ENCODE measurements at regions not wholly inside any gene's neighbourhood (a gene's known extent, or its start where the extent isn't known, plus 50 kb on each side); places are given as distances from the start of the nearest gene placed in this dataset.
A peak's percentile ranks its signal among the peaks of the same experiment; 100 is the strongest.
"Not testable (repeated sequence)": the region's sequence is repeated elsewhere in the genome, so short reads cannot be mapped to it uniquely, and the experiment has no call there.

DNA sequence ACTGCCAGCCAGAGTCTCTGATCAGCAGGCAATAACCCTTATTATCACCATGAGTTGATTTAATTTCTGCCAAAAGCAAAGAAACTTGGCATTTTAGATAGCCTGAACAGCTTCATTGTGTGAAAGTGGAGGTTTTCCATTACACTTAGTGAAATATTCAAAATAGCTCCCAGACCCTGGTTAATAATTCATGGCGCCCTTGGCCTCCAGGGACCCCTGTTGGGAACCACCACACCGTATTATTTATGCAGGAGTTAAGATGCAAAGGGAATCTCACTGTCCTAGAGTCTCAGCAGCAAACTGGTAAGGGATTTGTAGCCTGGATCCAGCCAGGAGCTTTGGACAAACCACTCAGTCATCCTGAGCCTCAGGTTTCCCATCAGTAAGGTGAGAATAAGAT, 110.0 kb upstream of the PABPC3 start:
- H3K4me3 ChIP-seq (ENCODE audit: low read depth, low read length), result no peak overlapping the region
- in situ Hi-C loops (cut with HindIII; ENCODE audit: low sequenced_read_pairs), result no loop called here
- DNase-seq (ENCODE audit: low read depth, low spot score), result no peak
- TF ChIP-seq, protein P1, sequence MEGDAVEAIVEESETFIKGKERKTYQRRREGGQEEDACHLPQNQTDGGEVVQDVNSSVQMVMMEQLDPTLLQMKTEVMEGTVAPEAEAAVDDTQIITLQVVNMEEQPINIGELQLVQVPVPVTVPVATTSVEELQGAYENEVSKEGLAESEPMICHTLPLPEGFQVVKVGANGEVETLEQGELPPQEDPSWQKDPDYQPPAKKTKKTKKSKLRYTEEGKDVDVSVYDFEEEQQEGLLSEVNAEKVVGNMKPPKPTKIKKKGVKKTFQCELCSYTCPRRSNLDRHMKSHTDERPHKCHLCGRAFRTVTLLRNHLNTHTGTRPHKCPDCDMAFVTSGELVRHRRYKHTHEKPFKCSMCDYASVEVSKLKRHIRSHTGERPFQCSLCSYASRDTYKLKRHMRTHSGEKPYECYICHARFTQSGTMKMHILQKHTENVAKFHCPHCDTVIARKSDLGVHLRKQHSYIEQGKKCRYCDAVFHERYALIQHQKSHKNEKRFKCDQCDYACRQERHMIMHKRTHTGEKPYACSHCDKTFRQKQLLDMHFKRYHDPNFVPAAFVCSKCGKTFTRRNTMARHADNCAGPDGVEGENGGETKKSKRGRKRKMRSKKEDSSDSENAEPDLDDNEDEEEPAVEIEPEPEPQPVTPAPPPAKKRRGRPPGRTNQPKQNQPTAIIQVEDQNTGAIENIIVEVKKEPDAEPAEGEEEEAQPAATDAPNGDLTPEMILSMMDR (IDR thresholded peaks at IDR 0.05; ENCODE audit: low read depth, low read length), result no peak

DNA sequence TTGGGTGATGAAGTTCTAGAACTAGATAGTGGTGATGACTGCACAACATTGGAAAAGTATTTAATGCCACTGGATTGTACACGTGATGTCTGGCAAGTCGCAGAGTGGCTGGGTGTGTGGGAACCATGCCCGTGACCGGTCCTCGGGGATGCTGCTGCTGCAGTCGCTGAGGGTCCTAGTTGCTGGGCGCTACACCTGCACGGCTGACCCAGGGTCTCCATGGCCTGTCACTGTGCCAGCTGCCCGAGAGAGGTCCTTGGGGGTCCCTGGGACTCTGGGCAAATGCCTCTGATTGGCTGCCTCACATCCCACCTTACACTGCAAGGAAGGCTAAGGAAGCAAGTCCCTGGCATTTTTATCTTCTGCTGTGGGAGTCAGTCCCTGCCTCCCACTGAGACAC, 109.1 kb upstream of the PABPC3 start:
- in situ Hi-C loops (cut with HindIII; ENCODE audit: low sequenced_read_pairs), result no loop called here
- DNase-seq (ENCODE audit: low read depth, low spot score), result no peak
- TF ChIP-seq, protein P1 (IDR thresholded peaks at IDR 0.05; ENCODE audit: low read depth, low read length), result no peak
- no peak overlapping the region for H3K4me3 ChIP-seq (ENCODE audit: low read depth, low read length)

DNA sequence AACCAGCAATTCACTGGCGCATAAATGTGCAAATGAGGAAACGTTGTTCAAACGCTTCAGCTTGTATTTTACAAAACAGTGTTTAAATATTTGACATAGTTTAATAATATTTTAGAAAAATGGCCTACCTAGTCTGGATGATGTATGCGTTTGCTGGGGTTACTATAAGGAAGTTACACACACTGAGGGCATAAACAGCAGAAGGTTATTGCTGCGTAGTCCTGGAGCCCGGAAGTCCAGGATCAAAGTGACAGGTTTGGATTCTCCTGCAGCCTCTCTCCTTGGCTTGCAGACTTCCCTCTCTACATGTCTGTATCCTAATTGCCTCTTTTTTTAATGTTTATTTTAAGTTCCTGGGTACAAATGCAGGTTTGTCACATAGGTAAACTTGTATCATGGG, 106.0 kb upstream of the PABPC3 start:
- DNase-seq (ENCODE audit: low read depth, low spot score); H3K4me3 ChIP-seq (ENCODE audit: low read depth, low read length); in situ Hi-C loops (cut with HindIII; ENCODE audit: low sequenced_read_pairs): not testable (repeated sequence)

DNA sequence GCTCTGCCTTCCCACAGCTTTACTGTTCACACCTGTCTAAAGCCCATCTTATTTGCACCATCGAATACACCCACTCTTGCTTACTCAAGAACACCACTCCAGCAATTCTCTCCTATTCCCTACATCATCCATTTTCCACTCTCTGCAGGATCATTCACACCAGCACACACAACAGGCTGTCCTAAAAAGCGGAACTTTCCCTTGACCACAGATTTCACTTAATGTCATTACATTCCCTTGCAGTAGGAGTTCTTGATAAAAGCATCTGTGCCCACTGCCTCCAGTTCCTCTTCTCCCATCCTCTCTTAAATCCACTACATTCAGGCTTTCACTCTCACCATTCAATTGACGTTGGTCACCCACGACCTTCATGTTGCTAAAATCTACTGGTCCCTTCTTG, 103.0 kb upstream of the PABPC3 start:
- DNase-seq (ENCODE audit: low read depth, low spot score); in situ Hi-C loops (cut with HindIII; ENCODE audit: low sequenced_read_pairs); H3K4me3 ChIP-seq (ENCODE audit: low read depth, low read length): not testable (repeated sequence)

DNA sequence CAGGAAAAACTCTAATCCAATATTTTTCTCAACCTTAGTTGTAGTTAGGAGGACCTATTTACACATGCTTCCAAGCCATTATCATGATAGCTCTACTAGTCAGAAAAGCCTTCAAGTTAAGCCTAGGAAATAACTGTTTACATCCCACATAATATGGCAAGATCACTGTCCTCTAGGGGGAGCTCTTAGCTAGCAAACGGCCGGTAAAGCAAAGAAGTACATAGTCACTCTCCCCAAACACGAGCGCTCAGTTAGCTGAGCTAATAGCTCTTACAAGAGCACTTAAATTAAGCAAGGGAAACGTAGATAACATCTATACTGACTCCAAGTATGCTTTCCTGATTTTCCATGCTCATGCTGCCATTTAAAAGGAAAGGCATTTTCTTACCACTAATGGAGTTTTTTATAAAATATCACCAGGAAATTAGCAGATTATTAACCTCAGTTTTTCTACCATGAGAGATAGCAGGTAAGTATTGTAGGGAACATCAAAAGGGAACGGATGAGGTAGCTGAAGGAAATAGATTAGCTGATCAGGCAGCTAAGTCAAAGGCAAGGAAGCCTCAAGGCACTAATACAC, 100.6 kb upstream of the PABPC3 start:
- TF ChIP-seq, protein P1 (IDR thresholded peaks at IDR 0.05; ENCODE audit: low read depth, low read length), result peak; percentile 90
- peak; percentile 86 for DNase-seq (ENCODE audit: low read depth, low spot score)
- no peak overlapping the region for H3K4me3 ChIP-seq (ENCODE audit: low read depth, low read length)
- in situ Hi-C loops (cut with HindIII; ENCODE audit: low sequenced_read_pairs), result no loop called here

DNA sequence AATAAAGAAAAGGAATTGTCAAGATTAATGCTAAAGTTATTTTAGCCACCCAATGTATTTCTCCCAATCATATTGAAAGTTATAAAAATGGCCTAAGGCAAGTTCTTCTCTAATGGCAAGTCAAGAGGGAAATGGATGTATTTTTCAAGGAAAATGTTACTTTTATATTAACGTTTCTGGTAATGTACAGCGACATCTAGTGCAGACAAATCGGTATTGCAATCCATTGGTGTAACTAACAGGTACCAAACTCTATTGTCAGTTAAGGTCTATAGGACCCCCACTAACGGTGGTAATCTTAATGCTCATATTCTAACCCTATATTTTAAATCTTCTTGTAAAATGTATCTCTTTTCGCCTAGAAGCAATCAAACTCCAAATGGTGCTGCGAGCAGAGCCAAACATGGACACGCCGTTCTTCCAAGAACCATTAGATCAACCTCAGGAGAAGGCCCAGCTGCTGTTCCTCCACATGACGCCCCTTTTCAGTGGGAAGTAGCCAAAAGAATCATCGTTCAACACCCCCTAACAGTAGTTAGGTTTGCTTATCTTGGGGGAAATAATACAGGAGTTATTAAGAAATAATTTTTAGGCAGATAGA, 98.5 kb upstream of the PABPC3 start:
- in situ Hi-C loops (cut with HindIII; ENCODE audit: low sequenced_read_pairs), result no loop called here
- TF ChIP-seq, protein P1 (IDR thresholded peaks at IDR 0.05; ENCODE audit: low read depth, low read length), result peak; percentile 74
- peak; percentile 40 for DNase-seq (ENCODE audit: low read depth, low spot score)
- H3K4me3 ChIP-seq (ENCODE audit: low read depth, low read length), result no peak overlapping the region

DNA sequence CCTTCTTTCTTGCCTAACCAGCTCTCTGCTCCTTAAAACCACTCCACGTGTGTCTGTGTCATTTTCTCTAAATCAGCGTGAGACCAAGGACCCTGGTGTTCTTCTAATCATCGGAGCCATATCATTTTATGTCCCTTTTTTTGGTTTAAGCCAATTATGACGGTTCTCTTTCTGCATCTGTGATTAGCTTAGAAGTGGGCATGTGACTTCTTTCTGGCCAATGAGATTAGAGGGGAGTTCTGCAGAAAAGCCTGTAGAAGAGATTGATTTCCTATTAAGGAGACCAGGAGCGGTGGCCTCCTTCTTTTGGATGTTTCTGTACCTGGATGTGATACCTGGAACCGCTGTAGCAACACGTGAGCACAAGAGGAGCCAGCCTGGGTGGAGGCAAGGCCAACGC, 97.5 kb upstream of the PABPC3 start:
- DNase-seq (ENCODE audit: low read depth, low spot score), result no peak
- in situ Hi-C loops (cut with HindIII; ENCODE audit: low sequenced_read_pairs), result no loop called here
- TF ChIP-seq, protein P1 (IDR thresholded peaks at IDR 0.05; ENCODE audit: low read depth, low read length), result no peak
- no peak overlapping the region for H3K4me3 ChIP-seq (ENCODE audit: low read depth, low read length)
